Keratinocyte (primary cell): ENCODE measurements at regions not wholly inside any gene's neighbourhood (a gene's known extent, or its start where the extent isn't known, plus 50 kb on each side); places are given as distances from the start of the nearest gene placed in this dataset.
"Not testable (repeated sequence)": the region's sequence is repeated elsewhere in the genome, so short reads cannot be mapped to it uniquely, and the experiment has no call there.

ENCODE experiments used
- DNase-seq: peaks from one replicate; pipeline ENCODE4 v3.0.0-alpha.2; 2011; ENCODE audit warnings: low read depth, missing footprints, low spot score
- FAIRE-seq: peaks from 2 replicates; lab custom pipeline; 2011; peaks lifted over from hg19 to GRCh38; lab: Jason Lieb, UNC
- H2AFZ ChIP-seq: 2 replicates; pipeline ENCODE4 v1.6.0; 2012; ENCODE audit warnings: low read length, control low read depth, inconsistent platforms; ENCODE audit not compliant: control insufficient read depth
- H3K27ac ChIP-seq: 2 replicates; pipeline ENCODE4 v1.5.1; 2011; ENCODE audit warnings: low read length; ENCODE audit not compliant: control insufficient read depth, insufficient read depth
- H3K27me3 ChIP-seq: 3 replicates; pipeline ENCODE4 v1.6.0; 2011; ENCODE audit warnings: low read length; ENCODE audit not compliant: control insufficient read depth, insufficient read depth; ENCODE audit errors: extremely low read depth
- H3K36me3 ChIP-seq, 2 experiments: 2 replicates in 1 of 2; 3 replicates in 1 of 2; pipeline ENCODE4 v1.5.1; 2011; ENCODE audit warnings: low read length in 2 of 2, mild to moderate bottlenecking in 1 of 2; ENCODE audit not compliant: control insufficient read depth in 2 of 2, insufficient read depth in 2 of 2; ENCODE audit errors: extremely low read depth in 1 of 2
- H3K4me1 ChIP-seq: 3 replicates; pipeline ENCODE4 v1.5.1; 2011; ENCODE audit warnings: low read length; ENCODE audit not compliant: control insufficient read depth, insufficient read depth; ENCODE audit errors: extremely low read depth
- H3K4me2 ChIP-seq: 3 replicates; pipeline ENCODE4 v1.6.0; 2011; ENCODE audit warnings: low read depth, low read length; ENCODE audit not compliant: control insufficient read depth, insufficient read depth; ENCODE audit errors: extremely low read depth
- H3K4me3 ChIP-seq, 3 experiments: fragments of 200-600 bp in 1 of 3; sonication (generic) in 1 of 3; 2 replicates in 2 of 3; 3 replicates in 1 of 3; pipeline ENCODE4 v1.5.1; 2011 to 2016; ENCODE audit warnings: low read length in 3 of 3, mild to moderate bottlenecking in 3 of 3, control low read depth in 2 of 3, inconsistent platforms in 1 of 3, low read depth in 1 of 3, mixed read lengths in 1 of 3, mixed run types in 1 of 3, moderate library complexity in 1 of 3; ENCODE audit not compliant: control insufficient read depth in 2 of 3, insufficient read depth in 2 of 3; ENCODE audit errors: extremely low read depth in 1 of 3
- H3K79me2 ChIP-seq: 2 replicates; pipeline ENCODE4 v1.6.0; 2012; ENCODE audit warnings: low read length; ENCODE audit not compliant: control insufficient read depth, insufficient read depth
- H3K9ac ChIP-seq: 3 replicates; pipeline ENCODE4 v1.6.0; 2011; ENCODE audit warnings: low read length; ENCODE audit not compliant: control insufficient read depth, insufficient read depth; ENCODE audit errors: extremely low read depth
- H3K9me1 ChIP-seq: 3 replicates; pipeline ENCODE4 v1.6.0; 2011; ENCODE audit warnings: low read length; ENCODE audit not compliant: control insufficient read depth, insufficient read depth; ENCODE audit errors: extremely low read depth
- H3K9me3 ChIP-seq: 2 replicates; pipeline ENCODE4 v1.5.1; 2012; ENCODE audit warnings: low read depth, low read length; ENCODE audit not compliant: control insufficient read depth
- H4K20me1 ChIP-seq: 3 replicates; pipeline ENCODE4 v1.6.0; 2011; ENCODE audit warnings: low read length; ENCODE audit not compliant: control insufficient read depth, insufficient read depth; ENCODE audit errors: extremely low read depth
- EZH2 ChIP-seq: IDR thresholded peaks from one replicate; pipeline ENCODE4 v1.6.1; 2012; ENCODE audit warnings: inconsistent platforms, mild to moderate bottlenecking, low read length, moderate library complexity
- dilution Hi-C: fragments of 300-500 bp; cut with MboI; formaldehyde crosslinking; loops from one replicate; pipeline ENCODE4 v1.7.0; 2020; ENCODE audit warnings: low sequenced_read_pairs; ENCODE audit not compliant: extremely low pct_ligation_motif_present
- TF ChIP-seq, protein P1 (sequence below), 3 experiments: IDR thresholded peaks in 1 of 3; conservative IDR thresholded peaks in 1 of 3; optimal IDR thresholded peaks in 1 of 3; 2 replicates in 2 of 3; 3 replicates in 1 of 3; pipeline versions ENCODE3 to v1.5.1; 2011; ENCODE audit warnings: low read length in 3 of 3, mild to moderate bottlenecking in 3 of 3, moderate library complexity in 2 of 3, control low read depth in 1 of 3, inconsistent platforms in 1 of 3; ENCODE audit not compliant: insufficient read depth in 2 of 3; ENCODE audit errors: extremely low read depth in 1 of 3

DNA sequence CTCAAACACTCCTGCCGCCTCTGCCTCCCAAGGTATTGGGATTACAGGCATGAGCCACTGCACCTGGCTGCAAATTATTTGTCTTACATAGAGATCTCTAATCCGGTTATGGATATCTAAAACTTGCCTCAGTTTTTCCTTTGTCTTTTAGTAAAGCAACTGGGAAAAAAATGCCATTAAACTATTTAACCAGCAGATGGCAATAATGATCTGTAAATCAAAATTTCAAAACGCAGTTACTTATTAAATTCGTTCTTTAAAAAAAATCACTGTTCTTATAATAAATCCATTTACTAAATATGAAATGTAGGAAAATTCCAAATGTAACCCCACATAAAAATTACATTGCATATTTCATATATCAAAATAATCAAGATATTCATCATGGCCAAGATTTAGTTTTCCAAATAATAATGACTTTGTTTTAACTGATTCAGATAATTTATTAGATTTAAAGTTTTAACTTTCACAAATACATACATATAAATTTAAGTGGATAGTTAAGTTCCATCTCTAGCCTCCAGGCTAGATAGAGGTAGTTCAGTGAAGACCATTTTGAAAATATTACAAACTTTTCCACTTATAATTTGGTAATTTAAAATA, 125.8 kb downstream of the KBTBD2 start:
- H3K27ac ChIP-seq, H3K9me3 ChIP-seq, DNase-seq, H3K4me3 ChIP-seq, H3K36me3 ChIP-seq, H3K9me1 ChIP-seq, dilution Hi-C loops, H3K79me2 ChIP-seq, H3K9ac ChIP-seq, H4K20me1 ChIP-seq, H2AFZ ChIP-seq, FAIRE-seq, H3K4me1 ChIP-seq, H3K4me2 ChIP-seq: not testable (repeated sequence)
- TF ChIP-seq, protein P1, sequence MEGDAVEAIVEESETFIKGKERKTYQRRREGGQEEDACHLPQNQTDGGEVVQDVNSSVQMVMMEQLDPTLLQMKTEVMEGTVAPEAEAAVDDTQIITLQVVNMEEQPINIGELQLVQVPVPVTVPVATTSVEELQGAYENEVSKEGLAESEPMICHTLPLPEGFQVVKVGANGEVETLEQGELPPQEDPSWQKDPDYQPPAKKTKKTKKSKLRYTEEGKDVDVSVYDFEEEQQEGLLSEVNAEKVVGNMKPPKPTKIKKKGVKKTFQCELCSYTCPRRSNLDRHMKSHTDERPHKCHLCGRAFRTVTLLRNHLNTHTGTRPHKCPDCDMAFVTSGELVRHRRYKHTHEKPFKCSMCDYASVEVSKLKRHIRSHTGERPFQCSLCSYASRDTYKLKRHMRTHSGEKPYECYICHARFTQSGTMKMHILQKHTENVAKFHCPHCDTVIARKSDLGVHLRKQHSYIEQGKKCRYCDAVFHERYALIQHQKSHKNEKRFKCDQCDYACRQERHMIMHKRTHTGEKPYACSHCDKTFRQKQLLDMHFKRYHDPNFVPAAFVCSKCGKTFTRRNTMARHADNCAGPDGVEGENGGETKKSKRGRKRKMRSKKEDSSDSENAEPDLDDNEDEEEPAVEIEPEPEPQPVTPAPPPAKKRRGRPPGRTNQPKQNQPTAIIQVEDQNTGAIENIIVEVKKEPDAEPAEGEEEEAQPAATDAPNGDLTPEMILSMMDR (optimal IDR thresholded peaks at IDR 0.05 in 1 of 3, IDR thresholded peaks at IDR 0.05 in 1 of 3, conservative IDR thresholded peaks at IDR 0.05 in 1 of 3; ENCODE audit: extremely low read depth in 1 of 3, insufficient read depth in 2 of 3, low read length in 3 of 3), result peak in 2 of 3 experiments; percentile 4 to 9
- peaks cover 18% of the 10 kb centered on the region for H3K27me3 ChIP-seq

DNA sequence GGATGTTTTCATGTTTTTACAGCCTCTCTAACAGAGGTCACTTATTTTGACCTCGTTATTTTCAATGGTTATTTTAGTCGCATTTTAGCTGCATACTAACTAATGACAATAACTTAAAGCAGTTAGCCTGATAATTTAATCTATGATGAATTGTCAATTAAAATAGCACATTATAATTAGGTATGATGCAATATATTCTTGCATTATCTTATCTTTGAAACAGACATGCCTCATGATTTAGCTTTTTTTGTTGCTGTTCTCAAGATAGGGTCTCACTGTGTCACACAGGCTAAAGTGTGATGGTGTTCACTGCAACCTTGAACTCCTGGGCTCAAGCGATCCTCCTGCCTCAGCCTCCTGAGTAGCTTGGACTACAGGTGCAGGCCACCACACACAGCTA, 126.4 kb downstream of the KBTBD2 start:
- DNase-seq (no peak), FAIRE-seq (no peak)
- Histone ChIP-seq H3K27ac (no peak overlapping the region), H3K4me1 (no peaks in the 10 kb centered on the region), H3K36me3 (no peaks in the 10 kb centered on the region), H2AFZ (no peak overlapping the region), H4K20me1 (no peaks in the 10 kb centered on the region), H3K9ac (no peak overlapping the region), H3K4me2 (no peak overlapping the region), H3K27me3 (peaks cover 18% of the 10 kb centered on the region), H3K79me2 (no peaks in the 10 kb centered on the region), H3K4me3 (no peak overlapping the region), H3K9me3 (no peaks in the 10 kb centered on the region), H3K9me1 (no peaks in the 10 kb centered on the region)
- TF ChIP-seq EZH2, result no peak
- dilution Hi-C loops, result no loop called here

DNA sequence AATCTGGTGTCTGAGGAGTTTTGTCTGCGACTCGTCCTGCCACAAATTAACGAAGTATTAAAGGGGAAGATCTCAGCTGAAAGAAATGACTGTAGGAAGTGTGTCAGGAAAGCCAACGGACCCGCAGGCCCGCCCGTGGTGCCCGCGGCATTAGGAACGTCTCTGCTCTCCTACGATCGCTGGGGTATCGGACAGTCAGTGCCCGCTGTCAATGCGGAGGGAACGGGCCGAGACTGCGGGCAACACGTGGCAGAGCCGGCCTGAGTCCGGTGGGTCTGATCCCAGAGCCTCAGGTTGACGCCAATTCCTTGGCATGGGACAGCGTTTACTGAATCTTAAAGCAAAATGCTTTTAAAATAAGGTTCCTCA, 128.7 kb downstream of the KBTBD2 start:
- no peaks in the 10 kb centered on the region for H3K79me2 ChIP-seq
- dilution Hi-C loops, result no loop called here
- H3K27ac ChIP-seq, result no peak overlapping the region
- DNase-seq (no peak), FAIRE-seq (no peak)
- no peak overlapping the region for H2AFZ ChIP-seq
- no peaks in the 10 kb centered on the region for H4K20me1 ChIP-seq
- no peak overlapping the region for H3K4me3 ChIP-seq
- peaks cover 18% of the 10 kb centered on the region for H3K27me3 ChIP-seq
- TF ChIP-seq, protein P1 (optimal IDR thresholded peaks at IDR 0.05 in 1 of 3, IDR thresholded peaks at IDR 0.05 in 1 of 3, conservative IDR thresholded peaks at IDR 0.05 in 1 of 3; ENCODE audit: extremely low read depth in 1 of 3, insufficient read depth in 2 of 3, low read length in 3 of 3), result no peak
- TF ChIP-seq EZH2, result no peak
- no peak overlapping the region for H3K9ac ChIP-seq
- no peaks in the 10 kb centered on the region for H3K4me1 ChIP-seq
- no peaks in the 10 kb centered on the region for H3K36me3 ChIP-seq
- H3K9me1 ChIP-seq, result no peaks in the 10 kb centered on the region
- H3K9me3 ChIP-seq, result no peaks in the 10 kb centered on the region
- no peak overlapping the region for H3K4me2 ChIP-seq
